ENCODE measurements at regions not wholly inside any gene's neighbourhood (a gene's known extent, or its start where the extent isn't known, plus 50 kb on each side); places are given as distances from the start of the nearest gene placed in this dataset.

DNA sequence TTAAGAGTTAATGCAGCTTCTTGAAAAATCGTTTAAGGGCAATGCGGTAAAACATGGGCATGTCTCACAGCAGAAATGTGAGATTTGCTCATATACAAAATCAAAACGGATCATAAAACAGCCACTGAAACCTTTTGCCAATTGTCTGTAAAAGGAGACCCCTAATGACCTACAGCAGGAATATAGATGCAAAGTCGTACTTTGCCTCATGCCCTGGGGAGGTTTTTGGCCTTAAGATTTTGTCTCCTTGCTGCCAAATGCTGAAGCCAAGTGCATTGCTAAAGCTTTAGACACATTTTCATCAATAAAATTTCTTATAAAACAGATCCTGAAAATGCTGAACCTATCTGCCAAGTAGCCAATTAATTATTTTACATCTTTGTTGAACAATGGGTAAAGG, 226.9 kb downstream of the TGFB2 start:
- H3K36me3 ChIP-seq (replicated peaks), result no peaks in the 10 kb centered on the region
- H3K27ac ChIP-seq, result no peak overlapping the region
- H3K4me3 ChIP-seq (ENCODE audit: low read depth, low read length), result no peak overlapping the region
- no peak for DNase-seq
- in situ Hi-C loops (cut with HindIII; ENCODE audit: low pct_ligation_motif_present, low sequenced_read_pairs), result no loop called here
- H3K27me3 ChIP-seq (replicated peaks), result no peaks in the 10 kb centered on the region
- TF ChIP-seq, protein P1, sequence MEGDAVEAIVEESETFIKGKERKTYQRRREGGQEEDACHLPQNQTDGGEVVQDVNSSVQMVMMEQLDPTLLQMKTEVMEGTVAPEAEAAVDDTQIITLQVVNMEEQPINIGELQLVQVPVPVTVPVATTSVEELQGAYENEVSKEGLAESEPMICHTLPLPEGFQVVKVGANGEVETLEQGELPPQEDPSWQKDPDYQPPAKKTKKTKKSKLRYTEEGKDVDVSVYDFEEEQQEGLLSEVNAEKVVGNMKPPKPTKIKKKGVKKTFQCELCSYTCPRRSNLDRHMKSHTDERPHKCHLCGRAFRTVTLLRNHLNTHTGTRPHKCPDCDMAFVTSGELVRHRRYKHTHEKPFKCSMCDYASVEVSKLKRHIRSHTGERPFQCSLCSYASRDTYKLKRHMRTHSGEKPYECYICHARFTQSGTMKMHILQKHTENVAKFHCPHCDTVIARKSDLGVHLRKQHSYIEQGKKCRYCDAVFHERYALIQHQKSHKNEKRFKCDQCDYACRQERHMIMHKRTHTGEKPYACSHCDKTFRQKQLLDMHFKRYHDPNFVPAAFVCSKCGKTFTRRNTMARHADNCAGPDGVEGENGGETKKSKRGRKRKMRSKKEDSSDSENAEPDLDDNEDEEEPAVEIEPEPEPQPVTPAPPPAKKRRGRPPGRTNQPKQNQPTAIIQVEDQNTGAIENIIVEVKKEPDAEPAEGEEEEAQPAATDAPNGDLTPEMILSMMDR (IDR thresholded peaks at IDR 0.05; ENCODE audit: low read depth, low read length, missing control alignments), result no peak

DNA sequence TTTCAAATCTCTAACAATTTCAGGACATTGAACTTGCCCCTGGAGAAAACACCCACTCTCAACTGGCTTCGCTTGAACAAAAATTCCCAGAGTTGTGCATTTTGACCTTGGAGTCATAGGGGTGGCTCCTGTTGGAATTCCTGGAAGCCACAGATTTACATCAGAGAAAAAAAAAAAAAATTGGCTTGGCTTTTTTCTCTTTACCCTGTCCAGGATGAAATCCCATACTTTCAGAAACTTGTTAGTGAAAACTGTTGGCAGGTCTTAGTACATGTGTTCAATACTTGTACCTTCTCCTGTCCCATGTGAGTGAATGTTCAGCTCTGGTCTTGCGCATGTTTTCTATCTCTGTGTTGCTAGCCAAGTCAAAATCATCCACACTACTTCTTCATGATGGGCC, 228.8 kb downstream of the TGFB2 start:
- Histone ChIP-seq H3K27me3 (replicated peaks) (no peaks in the 10 kb centered on the region), H3K4me3 (ENCODE audit: low read depth, low read length) (no peak overlapping the region), H3K27ac (no peak overlapping the region), H3K36me3 (replicated peaks) (no peaks in the 10 kb centered on the region)
- no peak for DNase-seq
- TF ChIP-seq, protein P1 (IDR thresholded peaks at IDR 0.05; ENCODE audit: low read depth, low read length, missing control alignments), result no peak
- in situ Hi-C loops (cut with HindIII; ENCODE audit: low pct_ligation_motif_present, low sequenced_read_pairs), result no loop called here

DNA sequence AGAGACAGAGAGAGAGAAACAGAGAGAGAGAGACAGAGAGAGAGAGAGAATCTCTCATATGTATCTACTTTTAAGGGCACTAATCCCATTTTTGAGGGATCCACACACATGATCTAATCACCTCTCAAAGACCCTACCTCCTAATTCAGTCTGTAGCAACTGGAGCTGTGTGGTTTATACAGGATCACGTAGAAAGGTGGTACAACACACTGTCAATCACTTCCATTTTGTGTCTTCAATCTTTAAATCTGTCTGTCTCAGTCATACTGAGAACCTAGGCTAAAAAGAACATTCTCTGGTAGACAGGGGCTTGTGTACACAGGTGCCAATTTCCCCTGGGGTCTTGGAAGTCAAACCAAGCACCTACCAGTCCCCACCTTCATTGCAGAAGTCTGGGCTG, 229.9 kb downstream of the TGFB2 start:
- Histone ChIP-seq H3K27me3 (replicated peaks) (no peaks in the 10 kb centered on the region), H3K4me3 (ENCODE audit: low read depth, low read length) (no peak overlapping the region), H3K36me3 (replicated peaks) (no peaks in the 10 kb centered on the region), H3K27ac (no peak overlapping the region)
- in situ Hi-C loops (cut with HindIII; ENCODE audit: low pct_ligation_motif_present, low sequenced_read_pairs), result no loop called here
- TF ChIP-seq, protein P1 (IDR thresholded peaks at IDR 0.05; ENCODE audit: low read depth, low read length, missing control alignments), result no peak
- DNase-seq, result no peak

DNA sequence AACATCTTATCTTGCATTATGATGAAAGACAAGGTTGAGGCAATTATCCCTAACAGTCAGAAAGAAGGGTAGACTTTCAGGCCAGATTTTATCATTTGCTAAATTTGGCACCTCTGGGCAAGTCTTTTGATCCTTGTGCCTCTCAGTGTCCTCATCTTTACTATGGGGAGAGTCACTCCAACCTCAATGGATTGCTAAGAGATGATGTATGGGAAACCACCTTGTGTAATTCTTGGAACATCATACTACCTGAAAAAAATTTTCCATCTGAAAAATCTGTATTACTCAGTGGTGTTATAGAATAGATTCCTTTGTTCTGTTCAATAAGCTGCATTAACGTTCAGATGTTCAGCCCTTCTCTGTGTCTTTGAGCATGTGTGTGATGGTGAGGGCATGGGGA, 230.7 kb downstream of the TGFB2 start:
- no peak overlapping the region for H3K4me3 ChIP-seq (ENCODE audit: low read depth, low read length)
- TF ChIP-seq, protein P1 (IDR thresholded peaks at IDR 0.05; ENCODE audit: low read depth, low read length, missing control alignments), result no peak
- no peaks in the 10 kb centered on the region for H3K27me3 ChIP-seq (replicated peaks)
- in situ Hi-C loops (cut with HindIII; ENCODE audit: low pct_ligation_motif_present, low sequenced_read_pairs), result no loop called here
- H3K36me3 ChIP-seq (replicated peaks), result no peaks in the 10 kb centered on the region
- no peak overlapping the region for H3K27ac ChIP-seq
- no peak for DNase-seq

DNA sequence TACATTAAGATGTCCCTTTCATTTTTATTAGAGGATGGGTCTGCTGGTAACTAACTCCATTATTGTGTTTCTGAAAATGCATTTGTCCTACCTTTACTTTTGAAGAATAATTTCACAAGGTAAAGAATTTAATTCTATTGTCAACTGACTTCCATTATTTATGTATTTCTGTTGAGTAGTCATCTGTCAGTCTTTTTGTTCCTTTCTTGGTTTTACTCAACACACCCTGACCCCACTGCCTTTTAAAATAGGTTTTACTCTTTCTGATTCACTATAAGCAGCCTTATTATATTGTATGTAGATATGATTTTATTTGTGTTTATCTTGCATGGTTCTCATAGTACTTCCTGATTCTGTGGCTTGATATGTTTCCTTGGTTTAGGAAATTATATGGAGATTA, 237.5 kb downstream of the TGFB2 start:
- Histone ChIP-seq H3K36me3 (replicated peaks) (no peaks in the 10 kb centered on the region), H3K4me3 (ENCODE audit: low read depth, low read length) (no peak overlapping the region), H3K27ac (no peak overlapping the region), H3K27me3 (replicated peaks) (no peaks in the 10 kb centered on the region)
- in situ Hi-C loops (cut with HindIII; ENCODE audit: low pct_ligation_motif_present, low sequenced_read_pairs), result no loop called here
- TF ChIP-seq, protein P1 (IDR thresholded peaks at IDR 0.05; ENCODE audit: low read depth, low read length, missing control alignments), result no peak
- DNase-seq, result no peak

DNA sequence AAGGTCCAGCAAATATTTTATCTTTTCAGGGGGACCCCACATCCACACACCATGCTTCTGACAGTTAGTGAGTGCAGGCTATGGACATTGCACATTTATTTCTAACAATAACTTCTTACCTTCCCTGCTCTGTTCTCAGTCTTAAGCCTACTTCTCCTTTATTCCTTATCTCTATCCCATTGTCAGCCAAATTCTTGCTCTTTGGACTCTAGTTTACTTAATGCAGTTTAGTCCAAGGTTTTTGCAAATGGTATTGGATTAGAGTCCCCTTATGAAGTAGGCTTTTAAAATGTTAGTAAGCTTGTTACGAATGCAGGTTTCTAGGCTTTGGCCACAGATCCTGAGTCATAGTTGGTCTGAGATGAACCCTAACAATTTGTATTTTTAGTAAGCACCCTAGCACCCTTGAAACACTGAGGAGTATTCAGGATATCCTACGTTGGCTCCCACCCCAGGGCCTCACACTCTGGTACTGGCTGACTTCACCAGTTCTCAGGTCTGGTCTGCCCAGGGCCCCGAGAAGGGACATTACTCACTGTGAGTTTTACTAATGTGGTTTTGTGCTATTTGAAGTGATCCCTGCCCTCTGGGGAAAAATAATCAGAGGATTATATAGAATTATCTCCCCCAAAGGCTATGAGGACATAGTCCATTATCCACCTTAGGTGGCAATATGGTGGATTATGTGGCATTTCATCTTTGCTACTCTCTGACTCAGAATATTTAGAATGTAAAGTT, 239.5 kb downstream of the TGFB2 start:
- peak; percentile 78 for DNase-seq
- in situ Hi-C loops (cut with HindIII; ENCODE audit: low pct_ligation_motif_present, low sequenced_read_pairs), result no loop called here

More for the DNA sequence above, 239.5 kb downstream of the TGFB2 start:
- Histone ChIP-seq H3K36me3 (replicated peaks) (no peaks in the 10 kb centered on the region), H3K27me3 (replicated peaks) (no peaks in the 10 kb centered on the region), H3K27ac (peak overlapping the region; percentile 88), H3K4me3 (ENCODE audit: low read depth, low read length) (no peak overlapping the region)
- TF ChIP-seq, protein P1 (IDR thresholded peaks at IDR 0.05; ENCODE audit: low read depth, low read length, missing control alignments), result no peak
